GM23338 (cell line): ENCODE measurements at regions not wholly inside any gene's neighbourhood (a gene's known extent, or its start where the extent isn't known, plus 50 kb on each side); places are given as distances from the start of the nearest gene placed in this dataset.

ENCODE experiments used
- ATAC-seq: fragments of 200-7000 bp; cut with Tn5 transposase; 3 replicates; pipeline ENCODE4 v1.9.1; 2020
- DNase-seq: peaks from one replicate; pipeline ENCODE4 v3.0.0-alpha.2; 2015; ENCODE audit warnings: low spot score
- H2AFZ ChIP-seq: fragments of 200-600 bp; sonication (generic); 2 replicates; pipeline ENCODE4 v1.8.0; 2016; ENCODE audit warnings: antibody characterized with exemption, mild to moderate bottlenecking, moderate library complexity
- H3F3A ChIP-seq: fragments of 200-600 bp; sonication (generic); replicated peaks from 2 replicates; pipeline ENCODE4 v1.8.0; 2017; ENCODE audit warnings: antibody characterized with exemption, mixed run types, low read depth
- H3K27ac ChIP-seq: fragments of 200-600 bp; sonication (generic); 2 replicates; pipeline ENCODE4 v1.6.1; 2016; ENCODE audit warnings: low read depth
- H3K27me3 ChIP-seq: fragments of 200-600 bp; sonication (generic); 2 replicates; pipeline ENCODE4 v1.8.0; 2016; ENCODE audit warnings: mild to moderate bottlenecking, mixed run types, moderate library complexity; ENCODE audit not compliant: insufficient read depth
- H3K36me3 ChIP-seq: fragments of 200-600 bp; sonication (generic); 2 replicates; pipeline ENCODE4 v1.8.0; 2016; ENCODE audit warnings: mild to moderate bottlenecking; ENCODE audit not compliant: insufficient read depth
- H3K4me1 ChIP-seq: fragments of 200-600 bp; sonication (generic); 2 replicates; pipeline ENCODE4 v1.8.0; 2016; ENCODE audit warnings: mild to moderate bottlenecking, moderate library complexity; ENCODE audit not compliant: insufficient read depth
- H3K4me2 ChIP-seq: fragments of 200-600 bp; sonication (generic); 2 replicates; pipeline ENCODE4 v1.7.1; 2017; ENCODE audit warnings: mixed run types
- H3K4me3 ChIP-seq: fragments of 200-600 bp; sonication (generic); 2 replicates; pipeline ENCODE4 v1.6.1; 2016; ENCODE audit warnings: mixed run types
- H3K79me2 ChIP-seq: fragments of 200-600 bp; sonication (generic); replicated peaks from 2 replicates; pipeline ENCODE4 v1.8.0; 2017; ENCODE audit warnings: mild to moderate bottlenecking; ENCODE audit not compliant: insufficient read depth
- H3K9me2 ChIP-seq: fragments of 200-600 bp; sonication (generic); 2 replicates; pipeline ENCODE4 v1.8.0; 2017; ENCODE audit not compliant: insufficient read depth
- H4K20me1 ChIP-seq: fragments of 200-600 bp; sonication (generic); replicated peaks from 2 replicates; pipeline ENCODE4 v1.8.0; 2017; ENCODE audit warnings: mild to moderate bottlenecking; ENCODE audit not compliant: insufficient read depth
- H3K27ac Mint-ChIP-seq: 2 replicates; pipeline ENCODE4 v1.8.0; 2020; ENCODE audit warnings: inconsistent platforms, mild to moderate bottlenecking, moderate library complexity, mixed read lengths
- H3K27me3 Mint-ChIP-seq: 3 replicates; pipeline ENCODE4 v1.8.0; 2022; ENCODE audit warnings: low read depth, mild to moderate bottlenecking, moderate library complexity, mixed read lengths, inconsistent platforms; ENCODE audit not compliant: insufficient read depth, poor library complexity
- H3K36me3 Mint-ChIP-seq: 3 replicates; pipeline ENCODE4 v1.8.0; 2021; ENCODE audit warnings: low read depth, mild to moderate bottlenecking, inconsistent platforms, moderate library complexity, mixed read lengths
- H3K4me1 Mint-ChIP-seq: 3 replicates; pipeline ENCODE4 v1.8.0; 2020; ENCODE audit warnings: mild to moderate bottlenecking, inconsistent platforms, mixed read lengths
- H3K4me3 Mint-ChIP-seq: 3 replicates; pipeline ENCODE4 v1.8.0; 2021; ENCODE audit warnings: moderate library complexity, mild to moderate bottlenecking, inconsistent platforms, mixed read lengths
- H3K9me3 Mint-ChIP-seq: 3 replicates; pipeline ENCODE4 v1.8.0; 2020; ENCODE audit warnings: moderate library complexity, mild to moderate bottlenecking, inconsistent platforms, mixed read lengths
- CREB1 ChIP-seq: fragments of 250-450 bp; sonication (Bioruptor Pico); IDR thresholded peaks from 2 replicates; pipeline ENCODE4 v1.5.0; 2020; ENCODE audit warnings: low read depth, mild to moderate bottlenecking, moderate library complexity
- JUNB ChIP-seq: IDR thresholded peaks from one replicate; pipeline ENCODE4 v1.6.1; 2016; ENCODE audit warnings: antibody characterized with exemption; ENCODE audit not compliant: unreplicated experiment
- POLR2AphosphoS5 ChIP-seq: IDR thresholded peaks from 2 replicates; pipeline ENCODE4 v1.6.1; 2016; ENCODE audit warnings: antibody characterized with exemption, low read depth
- STAT1 ChIP-seq: IDR thresholded peaks from one replicate; pipeline ENCODE4 v1.6.1; 2016; ENCODE audit warnings: antibody characterized with exemption; ENCODE audit not compliant: unreplicated experiment
- ZNF114 ChIP-seq: fragments of 250-450 bp; sonication (Bioruptor Pico); IDR thresholded peaks from 2 replicates; pipeline ENCODE4 v1.5.0; 2020; ENCODE audit warnings: mild to moderate bottlenecking, moderate library complexity
- ZNF331 ChIP-seq: fragments of 250-450 bp; sonication (Bioruptor Pico); IDR thresholded peaks from 2 replicates; pipeline ENCODE4 v1.5.0; 2020; ENCODE audit warnings: low read depth, mild to moderate bottlenecking, moderate library complexity
- TF ChIP-seq, protein P1 (sequence below): fragments of 250-450 bp; sonication (Bioruptor Pico); IDR thresholded peaks from 2 replicates; pipeline ENCODE4 v1.5.0; 2020; ENCODE audit warnings: mild to moderate bottlenecking, moderate library complexity
- TF ChIP-seq, protein P2 (sequence below): IDR thresholded peaks from one replicate; pipeline ENCODE4 v1.6.1; 2018; ENCODE audit warnings: antibody characterized with exemption; ENCODE audit not compliant: unreplicated experiment

DNA sequence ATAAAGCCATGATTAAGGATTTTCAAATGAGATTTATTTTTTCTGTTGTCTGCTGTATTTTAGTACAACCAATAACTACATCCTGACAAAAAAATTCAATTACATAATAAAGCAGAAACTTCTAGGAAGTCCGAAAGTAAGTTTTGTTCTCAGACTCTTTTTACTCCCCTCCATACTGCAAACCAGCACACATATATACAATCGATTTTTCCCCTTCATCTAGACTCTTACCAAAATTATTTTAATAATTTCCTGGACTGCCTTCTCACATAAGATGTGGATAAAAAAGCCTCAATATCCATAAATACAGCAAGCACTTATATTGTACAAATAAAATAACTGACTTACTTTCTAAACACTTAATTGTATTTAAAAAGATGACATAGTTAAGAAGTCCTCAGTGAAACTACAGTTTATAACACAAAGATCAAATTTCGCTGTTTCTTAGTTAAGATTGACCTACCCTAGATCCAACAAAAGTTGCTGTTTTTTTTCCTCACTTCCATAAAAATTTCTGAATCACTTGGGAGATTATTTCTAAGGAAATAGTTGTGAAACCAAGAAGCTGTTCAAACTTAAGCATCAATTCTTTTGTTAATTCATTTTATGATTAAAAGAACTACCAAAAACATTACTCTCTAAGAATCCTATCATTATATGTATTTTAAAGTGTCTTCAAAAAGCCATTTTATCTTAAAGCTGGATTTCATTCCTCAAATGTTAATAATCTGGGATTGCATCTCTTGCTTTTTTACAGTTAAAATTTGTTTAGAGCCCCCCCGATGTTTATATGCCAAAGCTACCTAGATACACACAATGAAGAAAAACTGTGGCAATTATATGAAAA, 74.7 kb upstream of the IFNE start (continued):
- TF ChIP-seq, protein P1, sequence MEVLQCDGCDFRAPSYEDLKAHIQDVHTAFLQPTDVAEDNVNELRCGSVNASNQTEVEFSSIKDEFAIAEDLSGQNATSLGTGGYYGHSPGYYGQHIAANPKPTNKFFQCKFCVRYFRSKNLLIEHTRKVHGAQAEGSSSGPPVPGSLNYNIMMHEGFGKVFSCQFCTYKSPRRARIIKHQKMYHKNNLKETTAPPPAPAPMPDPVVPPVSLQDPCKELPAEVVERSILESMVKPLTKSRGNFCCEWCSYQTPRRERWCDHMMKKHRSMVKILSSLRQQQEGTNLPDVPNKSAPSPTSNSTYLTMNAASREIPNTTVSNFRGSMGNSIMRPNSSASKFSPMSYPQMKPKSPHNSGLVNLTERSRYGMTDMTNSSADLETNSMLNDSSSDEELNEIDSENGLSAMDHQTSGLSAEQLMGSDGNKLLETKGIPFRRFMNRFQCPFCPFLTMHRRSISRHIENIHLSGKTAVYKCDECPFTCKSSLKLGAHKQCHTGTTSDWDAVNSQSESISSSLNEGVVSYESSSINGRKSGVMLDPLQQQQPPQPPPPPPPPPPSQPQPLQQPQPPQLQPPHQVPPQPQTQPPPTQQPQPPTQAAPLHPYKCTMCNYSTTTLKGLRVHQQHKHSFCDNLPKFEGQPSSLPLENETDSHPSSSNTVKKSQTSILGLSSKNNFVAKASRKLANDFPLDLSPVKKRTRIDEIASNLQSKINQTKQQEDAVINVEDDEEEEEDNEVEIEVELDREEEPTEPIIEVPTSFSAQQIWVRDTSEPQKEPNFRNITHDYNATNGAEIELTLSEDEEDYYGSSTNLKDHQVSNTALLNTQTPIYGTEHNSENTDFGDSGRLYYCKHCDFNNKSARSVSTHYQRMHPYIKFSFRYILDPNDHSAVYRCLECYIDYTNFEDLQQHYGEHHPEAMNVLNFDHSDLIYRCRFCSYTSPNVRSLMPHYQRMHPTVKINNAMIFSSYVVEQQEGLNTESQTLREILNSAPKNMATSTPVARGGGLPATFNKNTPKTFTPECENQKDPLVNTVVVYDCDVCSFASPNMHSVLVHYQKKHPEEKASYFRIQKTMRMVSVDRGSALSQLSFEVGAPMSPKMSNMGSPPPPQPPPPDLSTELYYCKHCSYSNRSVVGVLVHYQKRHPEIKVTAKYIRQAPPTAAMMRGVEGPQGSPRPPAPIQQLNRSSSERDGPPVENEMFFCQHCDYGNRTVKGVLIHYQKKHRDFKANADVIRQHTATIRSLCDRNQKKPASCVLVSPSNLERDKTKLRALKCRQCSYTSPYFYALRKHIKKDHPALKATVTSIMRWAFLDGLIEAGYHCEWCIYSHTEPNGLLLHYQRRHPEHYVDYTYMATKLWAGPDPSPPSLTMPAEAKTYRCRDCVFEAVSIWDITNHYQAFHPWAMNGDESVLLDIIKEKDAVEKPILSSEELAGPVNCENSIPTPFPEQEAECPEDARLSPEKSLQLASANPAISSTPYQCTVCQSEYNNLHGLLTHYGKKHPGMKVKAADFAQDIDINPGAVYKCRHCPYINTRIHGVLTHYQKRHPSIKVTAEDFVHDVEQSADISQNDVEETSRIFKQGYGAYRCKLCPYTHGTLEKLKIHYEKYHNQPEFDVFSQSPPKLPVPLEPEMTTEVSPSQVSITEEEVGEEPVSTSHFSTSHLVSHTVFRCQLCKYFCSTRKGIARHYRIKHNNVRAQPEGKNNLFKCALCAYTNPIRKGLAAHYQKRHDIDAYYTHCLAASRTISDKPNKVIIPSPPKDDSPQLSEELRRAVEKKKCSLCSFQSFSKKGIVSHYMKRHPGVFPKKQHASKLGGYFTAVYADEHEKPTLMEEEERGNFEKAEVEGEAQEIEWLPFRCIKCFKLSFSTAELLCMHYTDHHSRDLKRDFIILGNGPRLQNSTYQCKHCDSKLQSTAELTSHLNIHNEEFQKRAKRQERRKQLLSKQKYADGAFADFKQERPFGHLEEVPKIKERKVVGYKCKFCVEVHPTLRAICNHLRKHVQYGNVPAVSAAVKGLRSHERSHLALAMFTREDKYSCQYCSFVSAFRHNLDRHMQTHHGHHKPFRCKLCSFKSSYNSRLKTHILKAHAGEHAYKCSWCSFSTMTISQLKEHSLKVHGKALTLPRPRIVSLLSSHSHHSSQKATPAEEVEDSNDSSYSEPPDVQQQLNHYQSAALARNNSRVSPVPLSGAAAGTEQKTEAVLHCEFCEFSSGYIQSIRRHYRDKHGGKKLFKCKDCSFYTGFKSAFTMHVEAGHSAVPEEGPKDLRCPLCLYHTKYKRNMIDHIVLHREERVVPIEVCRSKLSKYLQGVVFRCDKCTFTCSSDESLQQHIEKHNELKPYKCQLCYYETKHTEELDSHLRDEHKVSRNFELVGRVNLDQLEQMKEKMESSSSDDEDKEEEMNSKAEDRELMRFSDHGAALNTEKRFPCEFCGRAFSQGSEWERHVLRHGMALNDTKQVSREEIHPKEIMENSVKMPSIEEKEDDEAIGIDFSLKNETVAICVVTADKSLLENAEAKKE: no peak

DNA sequence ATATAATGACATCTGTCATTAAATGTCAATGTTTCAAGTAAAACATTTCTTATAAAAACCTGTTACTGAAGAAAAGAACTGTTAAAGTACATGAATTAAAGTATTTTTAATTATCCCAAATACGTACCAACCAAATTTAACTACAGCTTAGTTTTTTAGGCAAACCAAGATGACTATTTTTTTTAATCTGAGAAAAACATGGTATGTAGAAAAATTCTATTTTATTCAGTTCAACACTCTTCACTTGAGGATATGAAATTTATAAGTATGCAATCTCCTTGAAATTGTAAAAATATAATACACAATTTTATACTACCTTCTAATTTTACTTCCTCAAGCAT, 75.3 kb upstream of the IFNE start:
- H4K20me1 ChIP-seq: no peaks in the 10 kb centered on the region; the same call in 1 of the 2 replicates
- no peaks in the 10 kb centered on the region for H3K9me2 ChIP-seq
- DNase-seq (no peak), ATAC-seq (no peak)
- H2AFZ ChIP-seq: no peak overlapping the region
- peaks cover 32% of the 10 kb centered on the region for H3K27me3 ChIP-seq
- H3K4me3 Mint-ChIP-seq: no peak overlapping the region
- H3K27me3 Mint-ChIP-seq: peaks cover 16% of the 10 kb centered on the region
- no peak overlapping the region for H3K27ac ChIP-seq
- no peaks in the 10 kb centered on the region for H3F3A ChIP-seq
- H3K4me1 ChIP-seq: peaks cover 51% of the 10 kb centered on the region
- no peak overlapping the region for H3K27ac Mint-ChIP-seq
- 0 out of 2 replicates have a peak overlapping the region, but pooled peaks have one; percentile 67 for H3K4me3 ChIP-seq
- no peaks in the 10 kb centered on the region for H3K9me3 Mint-ChIP-seq
- no peaks in the 10 kb centered on the region for H3K36me3 ChIP-seq
- H3K4me2 ChIP-seq: peak overlapping the region; percentile 87
- no peaks in the 10 kb centered on the region for H3K36me3 Mint-ChIP-seq
- peaks cover 44% of the 10 kb centered on the region for H3K4me1 Mint-ChIP-seq
- peaks cover 56% of the 10 kb centered on the region for H3K79me2 ChIP-seq
- TF ChIP-seq POLR2AphosphoS5 (no peak), ZNF331 (CRISPR knock-in tag) (no peak), ZNF114 (CRISPR knock-in tag) (no peak), STAT1 (no peak), CREB1 (CRISPR knock-in tag) (no peak), JUNB (no peak)
- TF ChIP-seq, protein P2, sequence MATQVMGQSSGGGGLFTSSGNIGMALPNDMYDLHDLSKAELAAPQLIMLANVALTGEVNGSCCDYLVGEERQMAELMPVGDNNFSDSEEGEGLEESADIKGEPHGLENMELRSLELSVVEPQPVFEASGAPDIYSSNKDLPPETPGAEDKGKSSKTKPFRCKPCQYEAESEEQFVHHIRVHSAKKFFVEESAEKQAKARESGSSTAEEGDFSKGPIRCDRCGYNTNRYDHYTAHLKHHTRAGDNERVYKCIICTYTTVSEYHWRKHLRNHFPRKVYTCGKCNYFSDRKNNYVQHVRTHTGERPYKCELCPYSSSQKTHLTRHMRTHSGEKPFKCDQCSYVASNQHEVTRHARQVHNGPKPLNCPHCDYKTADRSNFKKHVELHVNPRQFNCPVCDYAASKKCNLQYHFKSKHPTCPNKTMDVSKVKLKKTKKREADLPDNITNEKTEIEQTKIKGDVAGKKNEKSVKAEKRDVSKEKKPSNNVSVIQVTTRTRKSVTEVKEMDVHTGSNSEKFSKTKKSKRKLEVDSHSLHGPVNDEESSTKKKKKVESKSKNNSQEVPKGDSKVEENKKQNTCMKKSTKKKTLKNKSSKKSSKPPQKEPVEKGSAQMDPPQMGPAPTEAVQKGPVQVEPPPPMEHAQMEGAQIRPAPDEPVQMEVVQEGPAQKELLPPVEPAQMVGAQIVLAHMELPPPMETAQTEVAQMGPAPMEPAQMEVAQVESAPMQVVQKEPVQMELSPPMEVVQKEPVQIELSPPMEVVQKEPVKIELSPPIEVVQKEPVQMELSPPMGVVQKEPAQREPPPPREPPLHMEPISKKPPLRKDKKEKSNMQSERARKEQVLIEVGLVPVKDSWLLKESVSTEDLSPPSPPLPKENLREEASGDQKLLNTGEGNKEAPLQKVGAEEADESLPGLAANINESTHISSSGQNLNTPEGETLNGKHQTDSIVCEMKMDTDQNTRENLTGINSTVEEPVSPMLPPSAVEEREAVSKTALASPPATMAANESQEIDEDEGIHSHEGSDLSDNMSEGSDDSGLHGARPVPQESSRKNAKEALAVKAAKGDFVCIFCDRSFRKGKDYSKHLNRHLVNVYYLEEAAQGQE: no peak
